ENCODE measurements at regions not wholly inside any gene's neighbourhood (a gene's known extent, or its start where the extent isn't known, plus 50 kb on each side); places are given as distances from the start of the nearest gene placed in this dataset.

GRCh38 chr5:68898951-68899471 is 194.8 kb upstream of the SLC30A5 start:
- Histone ChIP-seq H3K9me3 (ENCODE audit: low read depth, low read length) (no peaks in the 10 kb centered on the region), H3K4me3 (no peak overlapping the region), H3K36me3 (ENCODE audit: insufficient read depth, low read length) (no peaks in the 10 kb centered on the region), H3K9ac (ENCODE audit: insufficient read length) (no peak overlapping the region), H3K27ac (no peak overlapping the region)
- TF ChIP-seq POLR2AphosphoS5 (IDR thresholded peaks at IDR 0.05; ENCODE audit: borderline replicate concordance, low read depth, low read length) (no peak), FOXP2 (optimal IDR thresholded peaks at IDR 0.05; ENCODE audit: control extremely low read depth, extremely low read length, insufficient read depth) (no peak), EZH2 (IDR thresholded peaks at IDR 0.05) (no peak)
- no peak for DNase-seq (ENCODE audit: low read depth, low spot score)

- H3K4me3 ChIP-seq = no peak overlapping the region
- no peaks in the 10 kb centered on the region for H3K36me3 ChIP-seq (ENCODE audit: insufficient read depth, low read length)
- DNase-seq (ENCODE audit: low read depth, low spot score) = no peak
- no peaks in the 10 kb centered on the region for H3K9me3 ChIP-seq (ENCODE audit: low read depth, low read length)
- no peak overlapping the region for H3K9ac ChIP-seq (ENCODE audit: insufficient read length)
- TF ChIP-seq POLR2AphosphoS5 (IDR thresholded peaks at IDR 0.05; ENCODE audit: borderline replicate concordance, low read depth, low read length) (no peak), FOXP2 (optimal IDR thresholded peaks at IDR 0.05; ENCODE audit: control extremely low read depth, extremely low read length, insufficient read depth) (no peak), EZH2 (IDR thresholded peaks at IDR 0.05) (no peak)
- no peak overlapping the region for H3K27ac ChIP-seq
These were observed 181.7 kb upstream of the SLC30A5 start for GRCh38 chr5:68911840-68912690.

GRCh38 chr5:68915079-68915478 is 178.7 kb upstream of the SLC30A5 start:
- TF ChIP-seq POLR2AphosphoS5 (IDR thresholded peaks at IDR 0.05; ENCODE audit: borderline replicate concordance, low read depth, low read length) (no peak), EZH2 (IDR thresholded peaks at IDR 0.05) (no peak), FOXP2 (optimal IDR thresholded peaks at IDR 0.05; ENCODE audit: control extremely low read depth, extremely low read length, insufficient read depth) (no peak)
- Histone ChIP-seq H3K27ac (no peak overlapping the region), H3K36me3 (ENCODE audit: insufficient read depth, low read length) (no peaks in the 10 kb centered on the region), H3K9me3 (ENCODE audit: low read depth, low read length) (no peaks in the 10 kb centered on the region), H3K9ac (ENCODE audit: insufficient read length) (no peak overlapping the region), H3K4me3 (no peak overlapping the region)
- DNase-seq (ENCODE audit: low read depth, low spot score) = no peak

GRCh38 chr5:68918306-68918705 is 175.5 kb upstream of the SLC30A5 start:
- Histone ChIP-seq H3K27ac (no peak overlapping the region), H3K9me3 (ENCODE audit: low read depth, low read length) (no peaks in the 10 kb centered on the region), H3K4me3 (no peak overlapping the region), H3K9ac (ENCODE audit: insufficient read length) (no peak overlapping the region), H3K36me3 (ENCODE audit: insufficient read depth, low read length) (no peaks in the 10 kb centered on the region)
- TF ChIP-seq POLR2AphosphoS5 (IDR thresholded peaks at IDR 0.05; ENCODE audit: borderline replicate concordance, low read depth, low read length) (no peak), FOXP2 (optimal IDR thresholded peaks at IDR 0.05; ENCODE audit: control extremely low read depth, extremely low read length, insufficient read depth) (no peak), EZH2 (IDR thresholded peaks at IDR 0.05) (no peak)
- DNase-seq (ENCODE audit: low read depth, low spot score) = no peak

GRCh38 chr5:68919988-68920490 is 173.8 kb upstream of the SLC30A5 start:
- TF ChIP-seq FOXP2 (optimal IDR thresholded peaks at IDR 0.05; ENCODE audit: control extremely low read depth, extremely low read length, insufficient read depth) (no peak), EZH2 (IDR thresholded peaks at IDR 0.05) (no peak), POLR2AphosphoS5 (IDR thresholded peaks at IDR 0.05; ENCODE audit: borderline replicate concordance, low read depth, low read length) (no peak)
- Histone ChIP-seq H3K9ac (ENCODE audit: insufficient read length) (no peak overlapping the region), H3K4me3 (no peak overlapping the region), H3K36me3 (ENCODE audit: insufficient read depth, low read length) (no peaks in the 10 kb centered on the region), H3K27ac (no peak overlapping the region), H3K9me3 (ENCODE audit: low read depth, low read length) (no peaks in the 10 kb centered on the region)
- DNase-seq (ENCODE audit: low read depth, low spot score) = no peak

- no peaks in the 10 kb centered on the region for H3K9me3 ChIP-seq (ENCODE audit: low read depth, low read length)
- no peak overlapping the region for H3K4me3 ChIP-seq
- no peaks in the 10 kb centered on the region for H3K36me3 ChIP-seq (ENCODE audit: insufficient read depth, low read length)
- TF ChIP-seq POLR2AphosphoS5 (IDR thresholded peaks at IDR 0.05; ENCODE audit: borderline replicate concordance, low read depth, low read length) (no peak), EZH2 (IDR thresholded peaks at IDR 0.05) (no peak), FOXP2 (optimal IDR thresholded peaks at IDR 0.05; ENCODE audit: control extremely low read depth, extremely low read length, insufficient read depth) (no peak)
- no peak overlapping the region for H3K27ac ChIP-seq
- H3K9ac ChIP-seq (ENCODE audit: insufficient read length) = no peak overlapping the region
- no peak for DNase-seq (ENCODE audit: low read depth, low spot score)
These were observed 172.9 kb upstream of the SLC30A5 start for GRCh38 chr5:68920888-68921287.

GRCh38 chr5:68922172-68922987 is 171.4 kb upstream of the SLC30A5 start:
- DNase-seq (ENCODE audit: low read depth, low spot score) = no peak
- H3K27ac ChIP-seq = no peak overlapping the region
- no peaks in the 10 kb centered on the region for H3K9me3 ChIP-seq (ENCODE audit: low read depth, low read length)
- H3K36me3 ChIP-seq (ENCODE audit: insufficient read depth, low read length) = no peaks in the 10 kb centered on the region
- TF ChIP-seq POLR2AphosphoS5 (IDR thresholded peaks at IDR 0.05; ENCODE audit: borderline replicate concordance, low read depth, low read length) (no peak), FOXP2 (optimal IDR thresholded peaks at IDR 0.05; ENCODE audit: control extremely low read depth, extremely low read length, insufficient read depth) (no peak), EZH2 (IDR thresholded peaks at IDR 0.05) (no peak)
- no peak overlapping the region for H3K9ac ChIP-seq (ENCODE audit: insufficient read length)
- H3K4me3 ChIP-seq = no peak overlapping the region
